ENCODE measurements at regions not wholly inside any gene's neighbourhood (a gene's known extent, or its start where the extent isn't known, plus 50 kb on each side); places are given as distances from the start of the nearest gene placed in this dataset.

- H3K27ac ChIP-seq, result peak overlapping the region in 1 of 10 donors; percentile 60
- TF ChIP-seq CTCF (IDR thresholded peaks at IDR 0.05), result no peak
- H3K4me3 ChIP-seq, result no peak overlapping the region
- ATAC-seq, result peak in 6 of 8 donors; percentile 16 to 58 (median 34)
- WGBS, 2 donors, result 61 to 90% methylated on average over 3 of the region's 3 CpGs
- DNase-seq, result no peak
- H3K9me3 ChIP-seq, result no peaks in the 10 kb centered on the region
- H3K4me1 ChIP-seq, result peaks cover 0 to 18% (median 0%) of the 10 kb centered on the region in 9 donors
- H3K27me3 ChIP-seq, result no peaks in the 10 kb centered on the region
- intact Hi-C loops (cut with DNase I), result no loop called here
- no peaks in the 10 kb centered on the region for H3K36me3 ChIP-seq
These were observed 73.0 kb upstream of the YWHAQ start for GRCh38 chr2:9703701-9704221.

GRCh38 chr2:9704600-9704999 lies 73.8 kb upstream of the YWHAQ start:
- TF ChIP-seq CTCF (IDR thresholded peaks at IDR 0.05), result no peak
- Histone ChIP-seq H3K4me1 (peaks cover 0 to 18% (median 0%) of the 10 kb centered on the region in 9 donors), H3K36me3 (no peaks in the 10 kb centered on the region), H3K27me3 (no peaks in the 10 kb centered on the region), H3K27ac (no peak overlapping the region), H3K9me3 (peaks cover 0 to 4% (median 0%) of the 10 kb centered on the region in 11 donors), H3K4me3 (no peak overlapping the region)
- WGBS, 2 donors, result 97 to 98% methylated on average over 3 of the region's 3 CpGs
- no peak for ATAC-seq
- intact Hi-C loops (cut with DNase I), result no loop called here
- DNase-seq, result no peak

- Histone ChIP-seq H3K27me3 (no peaks in the 10 kb centered on the region), H3K9me3 (peaks cover 0 to 7% (median 0%) of the 10 kb centered on the region in 11 donors), H3K4me1 (peaks cover 0 to 18% (median 0%) of the 10 kb centered on the region in 9 donors), H3K27ac (no peak overlapping the region), H3K36me3 (no peaks in the 10 kb centered on the region), H3K4me3 (no peak overlapping the region)
- WGBS, 2 donors, result 71 to 88% methylated on average over 8 of the region's 8 CpGs
- TF ChIP-seq CTCF (IDR thresholded peaks at IDR 0.05), result no peak
- ATAC-seq, result no peak
- intact Hi-C loops (cut with DNase I), result no loop called here
- no peak for DNase-seq
These were observed 74.4 kb upstream of the YWHAQ start for GRCh38 chr2:9705196-9705595.

GRCh38 chr2:9707008-9707407 lies 76.2 kb upstream of the YWHAQ start:
- 80 to 94% methylated on average over 6 of the region's 6 CpGs for WGBS, 2 donors
- DNase-seq (no peak), ATAC-seq (no peak)
- no peak for TF ChIP-seq CTCF (IDR thresholded peaks at IDR 0.05)
- no peak overlapping the region for H3K4me3 ChIP-seq
- no peaks in the 10 kb centered on the region for H3K27me3 ChIP-seq
- H3K9me3 ChIP-seq, result peaks cover 0 to 7% (median 0%) of the 10 kb centered on the region in 11 donors
- no peaks in the 10 kb centered on the region for H3K36me3 ChIP-seq
- intact Hi-C loops (cut with DNase I), result no loop called here
- peaks cover 0 to 18% (median 0%) of the 10 kb centered on the region in 9 donors for H3K4me1 ChIP-seq
- H3K27ac ChIP-seq, result no peak overlapping the region
